ENCODE measurements at regions not wholly inside any gene's neighbourhood (a gene's known extent, or its start where the extent isn't known, plus 50 kb on each side); places are given as distances from the start of the nearest gene placed in this dataset.

GRCh38 chr19:30648866-30649862 lies 277.0 kb downstream of the ZNF536 start:
- in situ Hi-C loops (cut with MboI; ENCODE audit: low pct_unique_long_range_greater_than_20kb, low sequenced_read_pairs, unreplicated experiment) = no loop called here
- no peak for DNase-seq (ENCODE audit: low spot score)
- TF ChIP-seq CTCF (IDR thresholded peaks at IDR 0.05; ENCODE audit: extremely low read depth, insufficient read depth, missing control alignments) = no peak

GRCh38 chr19:30647891-30648720 lies 275.9 kb downstream of the ZNF536 start:
- in situ Hi-C loops (cut with MboI; ENCODE audit: low pct_unique_long_range_greater_than_20kb, low sequenced_read_pairs, unreplicated experiment) = no loop called here
- TF ChIP-seq CTCF (IDR thresholded peaks at IDR 0.05; ENCODE audit: extremely low read depth, insufficient read depth, missing control alignments) = no peak
- no peak for DNase-seq (ENCODE audit: low spot score)

- in situ Hi-C loops (cut with MboI; ENCODE audit: low pct_unique_long_range_greater_than_20kb, low sequenced_read_pairs, unreplicated experiment) = no loop called here
Measured at GRCh38 chr19:30646806-30647205, 274.6 kb downstream of the ZNF536 start.

GRCh38 chr19:30645946-30646577 lies 273.9 kb downstream of the ZNF536 start:
- in situ Hi-C loops (cut with MboI; ENCODE audit: low pct_unique_long_range_greater_than_20kb, low sequenced_read_pairs, unreplicated experiment) = no loop called here
- no peak for TF ChIP-seq CTCF (IDR thresholded peaks at IDR 0.05; ENCODE audit: extremely low read depth, insufficient read depth, missing control alignments)
- DNase-seq (ENCODE audit: low spot score) = no peak

More at GRCh38 chr19:30646806-30647205, 274.6 kb downstream of the ZNF536 start:
- TF ChIP-seq CTCF (IDR thresholded peaks at IDR 0.05; ENCODE audit: extremely low read depth, insufficient read depth, missing control alignments) = no peak
- no peak for DNase-seq (ENCODE audit: low spot score)

- DNase-seq (ENCODE audit: low spot score) = no peak
- in situ Hi-C loops (cut with MboI; ENCODE audit: low pct_unique_long_range_greater_than_20kb, low sequenced_read_pairs, unreplicated experiment) = no loop called here
- TF ChIP-seq CTCF (IDR thresholded peaks at IDR 0.05; ENCODE audit: extremely low read depth, insufficient read depth, missing control alignments) = no peak
Measured at GRCh38 chr19:30640252-30640965, 268.2 kb downstream of the ZNF536 start.
